Inflammatory macrophage treated with lipopolysaccharide for 1 hour (primary cell): ENCODE measurements at regions not wholly inside any gene's neighbourhood (a gene's known extent, or its start where the extent isn't known, plus 50 kb on each side); places are given as distances from the start of the nearest gene placed in this dataset.

Experiments
- DNase-seq, 2 donors: peaks; one replicate each; pipeline ENCODE4 v3.0.0-alpha.2; 2020 to 2022

- no peak for DNase-seq
Observed at GRCh38 chr22:27264184-27264583, 537.4 kb downstream of the MN1 start.

GRCh38 chr22:27267145-27267544 lies 534.4 kb downstream of the MN1 start:
- DNase-seq = no peak

- no peak for DNase-seq
Observed at GRCh38 chr22:27269751-27270543, 531.6 kb downstream of the MN1 start.

GRCh38 chr22:27270818-27271510 lies 530.6 kb downstream of the MN1 start:
- DNase-seq = no peak

- no peak for DNase-seq
Observed at GRCh38 chr22:27273436-27273835, 528.1 kb downstream of the MN1 start.

- DNase-seq = no peak
Observed at GRCh38 chr22:27273853-27274252, 527.7 kb downstream of the MN1 start.

- no peak for DNase-seq
Observed at GRCh38 chr22:27274770-27275449, 526.6 kb downstream of the MN1 start.

- DNase-seq = no peak
Observed at GRCh38 chr22:27278946-27279345, 522.6 kb downstream of the MN1 start.

- no peak for DNase-seq
Observed at GRCh38 chr22:27283240-27283639, 518.3 kb downstream of the MN1 start.

GRCh38 chr22:27283714-27284113 lies 517.8 kb downstream of the MN1 start:
- no peak for DNase-seq

- no peak for DNase-seq
Observed at GRCh38 chr22:27284324-27284723, 517.2 kb downstream of the MN1 start.

- DNase-seq = no peak
Observed at GRCh38 chr22:27286711-27287110, 514.8 kb downstream of the MN1 start.

GRCh38 chr22:27292542-27293299 lies 508.8 kb downstream of the MN1 start:
- DNase-seq = no peak

- no peak for DNase-seq
Observed at GRCh38 chr22:27293721-27294445, 507.7 kb downstream of the MN1 start.

GRCh38 chr22:27295040-27295439 lies 506.5 kb downstream of the MN1 start:
- no peak for DNase-seq

GRCh38 chr22:27295605-27296004 lies 506.0 kb downstream of the MN1 start:
- DNase-seq = no peak

GRCh38 chr22:27296091-27296675 lies 505.4 kb downstream of the MN1 start:
- no peak for DNase-seq

GRCh38 chr22:27297125-27297524 lies 504.4 kb downstream of the MN1 start:
- no peak for DNase-seq

- DNase-seq = no peak
Observed at GRCh38 chr22:27298332-27298731, 503.2 kb downstream of the MN1 start.

GRCh38 chr22:27298742-27299141 lies 502.8 kb downstream of the MN1 start:
- no peak for DNase-seq

- no peak for DNase-seq
Observed at GRCh38 chr22:27299181-27300085, 502.1 kb downstream of the MN1 start.
